B cell (primary cell): ENCODE measurements at regions not wholly inside any gene's neighbourhood (a gene's known extent, or its start where the extent isn't known, plus 50 kb on each side); places are given as distances from the start of the nearest gene placed in this dataset.

Experiments used
- CTCF ChIP-seq: fragments of 200-600 bp; IDR thresholded peaks from one replicate; pipeline ENCODE4 v1.8.0; 2022; ENCODE audit warnings: antibody characterized with exemption, mild to moderate bottlenecking
- EZH2 ChIP-seq: IDR thresholded peaks from 2 replicates; pipeline ENCODE4 v1.6.1; 2012; ENCODE audit warnings: borderline replicate concordance, low read depth, mild to moderate bottlenecking, moderate library complexity, low read length; ENCODE audit not compliant: insufficient read depth, poor library complexity, severe bottlenecking

GRCh38 chr14:98163873-98164272 is 1108.1 kb downstream of the BCL11B start:
- TF ChIP-seq CTCF, result no peak
- TF ChIP-seq EZH2, result no peak
